Prostate gland (tissue), 2 donors: ENCODE measurements at regions not wholly inside any gene's neighbourhood (a gene's known extent, or its start where the extent isn't known, plus 50 kb on each side); places are given as distances from the start of the nearest gene placed in this dataset.
"Not testable (repeated sequence)": the region's sequence is repeated elsewhere in the genome, so short reads cannot be mapped to it uniquely, and the experiment has no call there.

Experiments
- CTCF ChIP-seq, 4 experiments: fragments of 200-600 bp in 2 of 4; fragments of 450-650 bp in 2 of 4; sonication (generic) in 2 of 4; IDR thresholded peaks; 1 replicate in 3 of 4; 2 replicates in 1 of 4; pipeline ENCODE4 v1.5.1; 2016 to 2019; ENCODE audit warnings: antibody characterized with exemption in 4 of 4, mild to moderate bottlenecking in 2 of 4, moderate library complexity in 2 of 4
- POLR2A ChIP-seq: fragments of 450-650 bp; IDR thresholded peaks from one replicate; pipeline ENCODE4 v1.6.1; 2016; ENCODE audit warnings: antibody characterized with exemption, mild to moderate bottlenecking
- POLR2AphosphoS5 ChIP-seq: sonication (generic); formaldehyde crosslinking; IDR thresholded peaks from one replicate; pipeline ENCODE4 v1.6.1; 2017; ENCODE audit warnings: antibody characterized with exemption

DNA sequence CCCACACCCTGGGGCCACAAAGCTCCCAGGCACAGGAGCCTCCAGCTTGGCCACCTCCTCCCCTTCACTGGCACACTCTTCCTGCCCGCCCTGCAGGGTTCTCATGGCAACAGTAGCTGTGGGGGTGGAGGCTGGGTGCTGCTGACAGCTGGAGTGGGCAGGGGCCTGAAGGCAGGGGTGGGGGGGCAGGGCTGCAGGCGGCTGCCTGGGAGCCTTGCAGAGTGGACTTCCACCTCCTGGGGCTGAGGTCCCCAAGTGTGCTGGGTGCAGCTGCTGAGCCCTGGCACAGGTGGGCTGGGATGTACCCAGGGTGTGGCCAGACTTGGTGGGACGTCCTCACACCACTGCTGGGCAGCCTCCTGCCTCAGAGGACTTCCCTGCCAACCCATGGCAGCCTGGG, 254.8 kb downstream of the ANKRD30B start:
- not testable (repeated sequence) for TF ChIP-seq POLR2A; CTCF (IDR thresholded peaks at IDR 0.05); POLR2AphosphoS5
